ENCODE measurements at regions not wholly inside any gene's neighbourhood (a gene's known extent, or its start where the extent isn't known, plus 50 kb on each side); places are given as distances from the start of the nearest gene placed in this dataset.
"Not testable (repeated sequence)": the region's sequence is repeated elsewhere in the genome, so short reads cannot be mapped to it uniquely, and the experiment has no call there.

DNA sequence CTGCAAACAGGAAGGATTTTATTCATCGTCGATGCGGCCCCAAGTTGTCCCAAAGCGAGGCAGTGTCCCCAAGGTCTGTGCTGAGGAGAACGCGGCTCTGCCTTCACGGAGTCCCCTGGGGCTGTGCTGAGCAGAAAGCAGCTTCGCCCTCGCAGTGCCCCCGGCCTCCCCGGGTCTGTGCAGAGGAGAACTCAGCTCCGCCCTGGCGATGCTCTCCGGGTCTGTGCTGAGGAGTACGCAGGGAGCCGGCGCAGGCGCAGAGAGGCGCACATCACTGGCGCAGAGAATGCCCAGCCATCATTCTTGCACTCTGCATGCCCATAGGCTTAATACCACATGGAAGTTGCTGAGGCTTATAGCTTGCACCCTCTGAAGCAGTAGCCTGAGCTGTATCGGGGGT lies 285.7 kb downstream of the CCDC74A start:
- TF ChIP-seq CTCF, POLR2A (IDR thresholded peaks at IDR 0.05): not testable (repeated sequence)
